A549 (cell line): ENCODE measurements at regions not wholly inside any gene's neighbourhood (a gene's known extent, or its start where the extent isn't known, plus 50 kb on each side); places are given as distances from the start of the nearest gene placed in this dataset.
"Not testable (repeated sequence)": the region's sequence is repeated elsewhere in the genome, so short reads cannot be mapped to it uniquely, and the experiment has no call there.

Source experiments
- RCOR1 ChIP-seq: fragments of 150-350 bp; IDR thresholded peaks from 2 replicates; pipeline ENCODE4 v1.6.1; 2014; ENCODE audit warnings: antibody characterized with exemption, low read length, low read depth
- TF ChIP-seq, protein P1 (sequence below): IDR thresholded peaks from 2 replicates; pipeline ENCODE4 v1.6.1; 2012

DNA sequence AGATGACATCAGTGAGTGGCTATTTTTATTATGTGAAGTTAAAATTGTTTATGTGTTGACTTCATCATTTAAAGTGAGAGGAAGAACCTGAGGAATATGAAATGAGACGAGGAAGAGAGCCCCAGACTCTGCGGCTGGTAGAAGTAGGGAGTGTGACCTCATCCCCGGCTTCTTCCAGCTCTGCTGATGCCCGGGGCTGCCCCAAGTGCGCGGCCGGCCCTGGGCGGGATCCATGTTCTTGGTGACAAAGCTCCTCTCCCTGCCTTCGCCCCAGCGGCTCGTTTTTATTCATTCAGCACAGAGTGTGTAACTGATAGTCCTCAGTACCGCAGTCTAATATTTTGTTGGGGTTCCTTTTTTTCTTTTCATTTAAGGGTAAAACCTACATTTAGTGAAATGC is 185.5 kb upstream of the GOLGA6L22 start:
- TF ChIP-seq, protein P1, sequence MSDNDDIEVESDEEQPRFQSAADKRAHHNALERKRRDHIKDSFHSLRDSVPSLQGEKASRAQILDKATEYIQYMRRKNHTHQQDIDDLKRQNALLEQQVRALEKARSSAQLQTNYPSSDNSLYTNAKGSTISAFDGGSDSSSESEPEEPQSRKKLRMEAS, result not testable (repeated sequence)
- TF ChIP-seq RCOR1, result not testable (repeated sequence)
